ENCODE measurements at regions not wholly inside any gene's neighbourhood (a gene's known extent, or its start where the extent isn't known, plus 50 kb on each side); places are given as distances from the start of the nearest gene placed in this dataset.

DNA sequence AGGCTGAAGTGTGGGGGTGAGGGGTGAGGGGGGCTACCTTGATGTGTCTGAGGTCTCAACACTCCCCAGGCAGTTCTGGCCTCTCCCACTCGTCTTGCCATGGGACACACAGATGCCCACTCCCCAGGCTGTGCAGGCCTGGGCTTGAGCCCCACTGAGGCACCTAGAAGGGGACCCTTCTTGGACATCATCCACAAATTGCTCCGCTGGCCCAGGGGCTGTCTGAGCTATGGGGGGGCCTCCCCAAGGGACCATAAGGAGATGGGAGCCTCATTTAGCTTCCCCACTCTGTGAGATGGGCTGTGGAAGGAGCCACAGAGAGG lies 155.5 kb upstream of the MLN start:
- H3K36me3 ChIP-seq: no peaks in the 10 kb centered on the region
- H3K9me3 ChIP-seq: no peaks in the 10 kb centered on the region
- no peak overlapping the region for H3K27ac ChIP-seq
- ATAC-seq (no peak), DNase-seq (peak; percentile 32)
- H3K4me1 ChIP-seq: no peaks in the 10 kb centered on the region
- intact Hi-C loops (cut with DNase I): no loop called here
- H3K27me3 ChIP-seq: no peaks in the 10 kb centered on the region
- H3K4me3 ChIP-seq: no peak overlapping the region
- TF ChIP-seq, protein P1, sequence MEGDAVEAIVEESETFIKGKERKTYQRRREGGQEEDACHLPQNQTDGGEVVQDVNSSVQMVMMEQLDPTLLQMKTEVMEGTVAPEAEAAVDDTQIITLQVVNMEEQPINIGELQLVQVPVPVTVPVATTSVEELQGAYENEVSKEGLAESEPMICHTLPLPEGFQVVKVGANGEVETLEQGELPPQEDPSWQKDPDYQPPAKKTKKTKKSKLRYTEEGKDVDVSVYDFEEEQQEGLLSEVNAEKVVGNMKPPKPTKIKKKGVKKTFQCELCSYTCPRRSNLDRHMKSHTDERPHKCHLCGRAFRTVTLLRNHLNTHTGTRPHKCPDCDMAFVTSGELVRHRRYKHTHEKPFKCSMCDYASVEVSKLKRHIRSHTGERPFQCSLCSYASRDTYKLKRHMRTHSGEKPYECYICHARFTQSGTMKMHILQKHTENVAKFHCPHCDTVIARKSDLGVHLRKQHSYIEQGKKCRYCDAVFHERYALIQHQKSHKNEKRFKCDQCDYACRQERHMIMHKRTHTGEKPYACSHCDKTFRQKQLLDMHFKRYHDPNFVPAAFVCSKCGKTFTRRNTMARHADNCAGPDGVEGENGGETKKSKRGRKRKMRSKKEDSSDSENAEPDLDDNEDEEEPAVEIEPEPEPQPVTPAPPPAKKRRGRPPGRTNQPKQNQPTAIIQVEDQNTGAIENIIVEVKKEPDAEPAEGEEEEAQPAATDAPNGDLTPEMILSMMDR (IDR thresholded peaks at IDR 0.05): no peak

GRCh38 chr6:33958526-33959328 lies 154.9 kb upstream of the MLN start:
- Histone ChIP-seq H3K36me3 (no peaks in the 10 kb centered on the region), H3K27me3 (no peaks in the 10 kb centered on the region), H3K4me3 (no peak overlapping the region), H3K4me1 (no peaks in the 10 kb centered on the region), H3K9me3 (no peaks in the 10 kb centered on the region), H3K27ac (no peak overlapping the region)
- DNase-seq: peak; percentile 58
- intact Hi-C loops (cut with DNase I): no loop called here
- ATAC-seq: no peak
- TF ChIP-seq, protein P1 (IDR thresholded peaks at IDR 0.05): peak; percentile 23

DNA sequence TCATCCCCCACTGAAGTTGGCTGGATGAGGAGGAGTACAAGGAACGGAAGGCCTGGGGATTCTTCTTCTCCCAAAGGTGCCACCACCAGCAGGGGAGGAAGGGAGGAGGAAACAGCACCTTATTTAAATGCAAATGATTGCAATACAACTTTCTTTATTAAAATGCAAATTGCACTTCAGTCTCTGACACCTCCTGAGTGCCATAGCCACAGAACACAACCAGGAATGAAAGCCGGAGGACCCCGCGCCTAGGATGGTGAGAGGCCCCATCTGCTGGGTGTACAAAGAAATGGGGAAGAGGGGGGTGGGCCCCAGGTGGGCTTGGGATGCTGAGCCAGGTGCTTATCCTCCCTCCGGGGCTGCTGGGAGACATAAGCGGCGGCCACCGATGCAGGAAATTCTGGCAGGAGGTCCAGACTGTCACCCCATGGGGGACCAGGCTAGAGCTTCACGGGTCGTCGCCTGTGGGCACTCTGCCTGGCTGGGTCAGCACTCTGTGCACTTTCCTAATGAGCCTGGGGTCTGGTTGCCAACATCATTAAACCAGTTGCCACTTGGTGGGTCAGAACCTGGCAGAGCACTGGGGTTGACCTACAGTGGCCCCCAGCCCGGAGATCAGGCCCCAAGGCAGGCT lies 154.2 kb upstream of the MLN start:
- no peak overlapping the region for H3K27ac ChIP-seq
- no peaks in the 10 kb centered on the region for H3K36me3 ChIP-seq
- H3K9me3 ChIP-seq: no peaks in the 10 kb centered on the region
- DNase-seq (peak; percentile 49), ATAC-seq (no peak)
- no peaks in the 10 kb centered on the region for H3K27me3 ChIP-seq
- H3K4me3 ChIP-seq: no peak overlapping the region
- intact Hi-C loops (cut with DNase I): no loop called here
- TF ChIP-seq, protein P1 (IDR thresholded peaks at IDR 0.05): no peak
- H3K4me1 ChIP-seq: no peaks in the 10 kb centered on the region

DNA sequence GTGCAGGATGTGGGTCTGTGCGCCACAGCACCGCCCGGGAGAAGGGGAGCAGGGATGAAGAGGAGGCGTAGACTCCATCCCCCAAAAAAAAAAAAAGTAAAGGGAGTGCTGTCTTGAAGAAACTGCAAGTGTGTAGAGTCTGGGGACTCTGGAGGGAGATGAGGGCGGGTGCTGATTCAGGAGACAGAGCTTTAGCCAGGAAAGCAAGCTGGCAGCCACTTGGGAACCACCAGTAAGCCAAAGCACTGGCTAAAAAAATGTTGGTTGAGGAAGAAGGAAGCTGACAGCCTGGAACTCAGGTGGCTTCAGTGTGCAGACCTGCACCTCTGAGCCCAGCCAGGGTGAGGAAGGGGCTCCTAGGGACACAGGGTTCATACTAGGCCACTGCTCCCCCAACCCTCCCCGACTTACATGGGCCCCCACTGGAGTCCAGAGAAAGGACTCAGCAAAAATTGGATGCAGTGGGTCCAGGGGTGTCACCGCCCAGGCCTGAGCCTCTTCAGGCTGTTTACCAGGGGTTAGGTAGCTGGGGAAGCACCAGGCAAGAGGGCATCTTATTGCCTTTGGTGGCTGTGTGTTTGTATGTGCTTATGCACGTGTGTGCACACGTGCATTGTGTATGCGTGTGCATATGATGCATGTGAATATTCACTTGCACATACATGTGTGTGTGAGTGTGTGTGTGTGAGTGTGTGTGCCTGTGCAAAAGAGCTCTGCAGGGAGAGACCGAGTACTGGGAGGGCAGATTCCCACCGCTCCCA lies 153.5 kb upstream of the MLN start:
- H3K4me1 ChIP-seq: no peaks in the 10 kb centered on the region
- H3K36me3 ChIP-seq: no peaks in the 10 kb centered on the region
- no peak for ATAC-seq
- DNase-seq: peak; percentile 43
- no peaks in the 10 kb centered on the region for H3K9me3 ChIP-seq
- H3K27me3 ChIP-seq: no peaks in the 10 kb centered on the region
- intact Hi-C loops (cut with DNase I): no loop called here
- H3K4me3 ChIP-seq: no peak overlapping the region
- no peak overlapping the region for H3K27ac ChIP-seq
- TF ChIP-seq, protein P1 (IDR thresholded peaks at IDR 0.05): no peak

GRCh38 chr6:33956206-33956605 lies 152.4 kb upstream of the MLN start:
- no peaks in the 10 kb centered on the region for H3K36me3 ChIP-seq
- peak; percentile 49 for DNase-seq

More at GRCh38 chr6:33956206-33956605, 152.4 kb upstream of the MLN start:
- H3K27ac ChIP-seq: no peak overlapping the region
- intact Hi-C loops (cut with DNase I): no loop called here
- TF ChIP-seq, protein P1 (IDR thresholded peaks at IDR 0.05): no peak
- no peak overlapping the region for H3K4me3 ChIP-seq
- no peak for ATAC-seq
- H3K27me3 ChIP-seq: peaks cover 6% of the 10 kb centered on the region
- no peaks in the 10 kb centered on the region for H3K9me3 ChIP-seq
- H3K4me1 ChIP-seq: no peaks in the 10 kb centered on the region
